HepG2 (cell line): ENCODE measurements at regions not wholly inside any gene's neighbourhood (a gene's known extent, or its start where the extent isn't known, plus 50 kb on each side); places are given as distances from the start of the nearest gene placed in this dataset.

Source experiments
- ATAC-seq: fragments of 200-7000 bp; cut with Tn5 transposase; 3 replicates; pipeline ENCODE4 v1.9.1; 2020; ENCODE audit warnings: mild to moderate bottlenecking, moderate library complexity
- BruUV-seq: library from RNA; stranded (reverse); fragments of 400-500 nt; replicated peaks from 2 replicates; lab custom pipeline; 2021; lab: Mats Ljungman, UMichigan
- CTCF ChIA-PET: fragments of 300-600 bp; formaldehyde crosslinking; extraction: SDS; loops from one replicate; lab custom pipeline; 2021; ENCODE audit warnings: low total read pairs, inconsistent platforms, low intra/inter-chr PET ratio; lab: Yijun Ruan, JAX
- POLR2A ChIA-PET: fragments of 350-600 bp; sonication (Branson Sonifier 250); formaldehyde crosslinking; loops from one replicate; lab custom pipeline; 2020; ENCODE audit warnings: antibody characterized with exemption, inconsistent platforms; lab: Yijun Ruan, JAX
- DNase-seq: peaks from one replicate; pipeline ENCODE4 v3.0.0-alpha.2; 2015; ENCODE audit warnings: low spot score
- FAIRE-seq: peaks from 3 replicates; lab custom pipeline; 2011; peaks lifted over from hg19 to GRCh38; lab: Jason Lieb, UNC
- H2AFZ ChIP-seq: one replicate; pipeline ENCODE4 v1.6.1; 2011; ENCODE audit warnings: low read length, inconsistent platforms
- H3K27ac ChIP-seq: fragments of 300-600 bp; 3 replicates; pipeline ENCODE4 v1.8.0; 2011; ENCODE audit warnings: mixed run types, mild to moderate bottlenecking, mixed read lengths, low read length, inconsistent platforms; ENCODE audit not compliant: insufficient read depth; ENCODE audit errors: extremely low read length
- H3K27me3 ChIP-seq, 2 experiments: fragments of 200-600 bp in 1 of 2; 2 replicates in 1 of 2; 3 replicates in 1 of 2; pipeline versions ENCODE4 v1.6.0 to v1.8.0; 2011; ENCODE audit warnings: low read length in 2 of 2, mild to moderate bottlenecking in 2 of 2, moderate library complexity in 2 of 2, inconsistent platforms in 1 of 2; ENCODE audit not compliant: insufficient read depth in 2 of 2, control insufficient read depth in 1 of 2
- H3K36me3 ChIP-seq, 2 experiments: fragments of 200-600 bp in 1 of 2; replicated peaks in 1 of 2; 2 replicates in 1 of 2; 3 replicates in 1 of 2; pipeline versions ENCODE4 v1.5.1 to v1.8.0; 2011; ENCODE audit warnings: low read length in 2 of 2, inconsistent platforms in 1 of 2; ENCODE audit not compliant: insufficient read depth in 2 of 2, control insufficient read depth in 1 of 2
- H3K4me1 ChIP-seq: 2 replicates; pipeline ENCODE4 v1.5.1; 2012; ENCODE audit warnings: low read length, inconsistent platforms; ENCODE audit not compliant: insufficient read depth
- H3K4me2 ChIP-seq: 2 replicates; pipeline ENCODE4 v1.6.0; 2011; ENCODE audit warnings: low read depth, low read length, inconsistent platforms
- H3K4me3 ChIP-seq, 3 experiments: fragments of 200-600 bp in 1 of 3; sonication (generic), shearing (Covaris generic) in 1 of 3; replicated peaks in 1 of 3; 2 replicates each; pipeline ENCODE4 v1.5.1; 2011 to 2016; ENCODE audit warnings: low read length in 3 of 3, inconsistent platforms in 2 of 3, low read depth in 2 of 3, mild to moderate bottlenecking in 2 of 3, control low read depth in 1 of 3, mixed read lengths in 1 of 3; ENCODE audit not compliant: insufficient read depth in 1 of 3
- H3K79me2 ChIP-seq: one replicate; pipeline ENCODE4 v1.6.1; 2011; ENCODE audit warnings: low read length, inconsistent platforms; ENCODE audit not compliant: insufficient read depth
- H3K9ac ChIP-seq: 2 replicates; pipeline ENCODE4 v1.6.0; 2011; ENCODE audit warnings: mild to moderate bottlenecking, low read depth, low read length, inconsistent platforms; ENCODE audit not compliant: insufficient read depth
- H3K9me3 ChIP-seq: 2 replicates; pipeline ENCODE4 v1.5.1; 2012; ENCODE audit warnings: mild to moderate bottlenecking, low read length
- H4K20me1 ChIP-seq: 2 replicates; pipeline ENCODE4 v1.6.0; 2011; ENCODE audit warnings: inconsistent platforms, mild to moderate bottlenecking, low read length, moderate library complexity; ENCODE audit not compliant: insufficient read depth
- DMAP1 ChIP-seq: IDR thresholded peaks from 2 replicates; pipeline ENCODE4 v1.6.1; 2016
- MBNL3 ChIP-seq: fragments of 250-450 bp; sonication (Bioruptor Pico); conservative IDR thresholded peaks from 2 replicates; pipeline ENCODE4 v1.8.0; 2022; ENCODE audit warnings: mild to moderate bottlenecking, inconsistent platforms
- NPAS2 ChIP-seq: sonication (generic); formaldehyde crosslinking; IDR thresholded peaks from 2 replicates; pipeline ENCODE4 v1.8.0; 2022; ENCODE audit warnings: mild to moderate bottlenecking, missing genetic modification reagents, borderline replicate concordance
- RARG ChIP-seq: sonication (generic); formaldehyde crosslinking; IDR thresholded peaks from 2 replicates; pipeline ENCODE4 v1.4.0; 2020; ENCODE audit warnings: low read depth, mild to moderate bottlenecking, missing genetic modification reagents
- RXRA ChIP-seq: sonication (generic); formaldehyde crosslinking; IDR thresholded peaks from 2 replicates; pipeline ENCODE4 v1.5.1; 2020; ENCODE audit warnings: missing genetic modification reagents
- SIN3B ChIP-seq: fragments of 150-350 bp; IDR thresholded peaks from 2 replicates; pipeline ENCODE4 v1.6.1; 2014; ENCODE audit warnings: low read length
- ZNF772 ChIP-seq: sonication (generic); formaldehyde crosslinking; IDR thresholded peaks from 2 replicates; pipeline ENCODE4 v1.5.0; 2020; ENCODE audit warnings: mild to moderate bottlenecking, missing genetic modification reagents
- WGBS: methylation state at CpG from one replicate; pipeline ENCODE4 v1.1.6; 2017; ENCODE audit warnings: low lambda C conversion rate; 5-methylcytosine and 5-hydroxymethylcytosine counted together
- in situ Hi-C: cut with HindIII; loops from 2 replicates; pipeline ENCODE4 v1.10.0; 2017; ENCODE audit warnings: low pct_unique_long_range_greater_than_20kb; ENCODE audit not compliant: extremely low pct_ligation_motif_present
- intact Hi-C: fragments of 100-400 bp; cut with micrococcal nuclease; formaldehyde crosslinking; loops from one replicate; pipeline ENCODE4 v1.10.0; 2022; ENCODE audit not compliant: unreplicated experiment
- TF ChIP-seq, protein P1 (sequence below): sonication (generic); formaldehyde crosslinking; IDR thresholded peaks from 2 replicates; pipeline ENCODE4 v1.5.1; 2020; ENCODE audit warnings: missing genetic modification reagents, mild to moderate bottlenecking, borderline replicate concordance

DNA sequence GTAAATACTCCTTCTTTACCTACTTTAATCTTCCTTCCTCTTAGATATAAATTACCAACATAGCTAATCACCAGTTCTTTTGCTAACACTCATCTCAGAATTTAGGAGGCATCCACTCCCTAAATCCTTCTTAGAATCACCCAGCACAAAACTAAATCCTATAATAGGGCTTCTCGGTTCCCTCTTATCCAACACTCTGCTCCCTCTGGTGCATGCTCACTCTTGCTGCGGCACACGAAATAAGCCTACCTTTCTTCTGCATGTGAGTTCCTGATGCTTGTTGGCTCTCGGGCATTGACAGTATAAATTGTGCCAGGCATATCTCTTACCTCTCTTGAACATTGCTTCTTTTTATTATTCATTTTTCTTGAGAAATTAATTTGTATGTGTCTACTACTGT lies 61.0 kb downstream of the OR5AK2 start:
- no peak overlapping the region for H3K27ac ChIP-seq
- BruUV-seq, result no TSS peak
- H2AFZ ChIP-seq, result no peak overlapping the region
- TF ChIP-seq RXRA (CRISPR knock-in tag) (no peak), ZNF772 (CRISPR knock-in tag) (no peak)
- ChIA-PET CTCF (no interaction called here), POLR2A (no interaction called here)
- no peaks in the 10 kb centered on the region for H3K4me1 ChIP-seq
- no peaks in the 10 kb centered on the region for H3K9me3 ChIP-seq
- WGBS, result 30% methylated on average over 4 of the region's 4 CpGs
- H3K79me2 ChIP-seq, result no peaks in the 10 kb centered on the region
- in situ Hi-C loops, result no loop called here
- intact Hi-C loops, result no loop called here
- H3K27me3 ChIP-seq, result no peaks in the 10 kb centered on the region
- no peak for FAIRE-seq
- no peak overlapping the region for H3K4me3 ChIP-seq
- no peak for ATAC-seq
- DNase-seq, result no peak
- H3K9ac ChIP-seq, result no peak overlapping the region
- no peaks in the 10 kb centered on the region for H4K20me1 ChIP-seq
- H3K4me2 ChIP-seq, result no peak overlapping the region
- H3K36me3 ChIP-seq, result no peaks in the 10 kb centered on the region

DNA sequence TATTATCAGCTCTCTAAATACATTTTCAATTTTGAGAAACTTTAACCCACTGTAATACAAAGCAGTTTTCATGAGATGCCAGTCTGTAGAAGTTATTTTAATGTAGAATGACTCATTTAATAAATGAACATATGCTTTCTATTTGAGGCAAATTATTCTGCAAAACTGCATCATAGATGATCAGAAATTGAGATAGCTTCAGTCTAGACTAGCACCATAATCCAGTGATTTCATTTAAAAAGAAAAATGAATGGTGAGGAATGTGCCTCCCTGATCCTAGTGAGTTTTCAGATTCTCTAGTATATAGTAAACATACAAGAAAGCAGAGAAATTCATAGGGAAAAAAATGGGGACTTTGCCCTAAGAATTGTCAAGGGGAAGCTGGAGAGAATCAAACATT lies 66.1 kb downstream of the OR5AK2 start:
- Histone ChIP-seq H3K4me2 (no peak overlapping the region), H3K9me3 (no peaks in the 10 kb centered on the region), H4K20me1 (no peaks in the 10 kb centered on the region), H3K36me3 (no peaks in the 10 kb centered on the region), H3K27ac (no peak overlapping the region), H3K27me3 (no peaks in the 10 kb centered on the region; a peak in 1 of 5 replicates), H3K4me1 (no peaks in the 10 kb centered on the region), H3K4me3 (no peak overlapping the region), H2AFZ (no peak overlapping the region), H3K79me2 (no peaks in the 10 kb centered on the region), H3K9ac (no peak overlapping the region)
- FAIRE-seq (no peak), DNase-seq (no peak), ATAC-seq (no peak)
- CTCF ChIA-PET, result no interaction called here
- TF ChIP-seq MBNL3 (CRISPR knock-in tag) (no peak), DMAP1 (CRISPR knock-in tag) (no peak), RARG (CRISPR knock-in tag) (no peak), NPAS2 (no peak), SIN3B (no peak)
- TF ChIP-seq, protein P1, sequence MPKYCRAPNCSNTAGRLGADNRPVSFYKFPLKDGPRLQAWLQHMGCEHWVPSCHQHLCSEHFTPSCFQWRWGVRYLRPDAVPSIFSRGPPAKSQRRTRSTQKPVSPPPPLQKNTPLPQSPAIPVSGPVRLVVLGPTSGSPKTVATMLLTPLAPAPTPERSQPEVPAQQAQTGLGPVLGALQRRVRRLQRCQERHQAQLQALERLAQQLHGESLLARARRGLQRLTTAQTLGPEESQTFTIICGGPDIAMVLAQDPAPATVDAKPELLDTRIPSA (CRISPR knock-in tag), result no peak
- intact Hi-C loops, result no loop called here
- no TSS peak for BruUV-seq
- POLR2A ChIA-PET, result no interaction called here
- in situ Hi-C loops, result no loop called here
